Amygdala (tissue), 56 donors: ENCODE measurements at regions not wholly inside any gene's neighbourhood (a gene's known extent, or its start where the extent isn't known, plus 50 kb on each side); places are given as distances from the start of the nearest gene placed in this dataset.

Experiments used
- DNase-seq, 56 donors: peaks; one replicate each; lab custom pipeline; 2025; lab: John Stamatoyannopoulos, UW

DNA sequence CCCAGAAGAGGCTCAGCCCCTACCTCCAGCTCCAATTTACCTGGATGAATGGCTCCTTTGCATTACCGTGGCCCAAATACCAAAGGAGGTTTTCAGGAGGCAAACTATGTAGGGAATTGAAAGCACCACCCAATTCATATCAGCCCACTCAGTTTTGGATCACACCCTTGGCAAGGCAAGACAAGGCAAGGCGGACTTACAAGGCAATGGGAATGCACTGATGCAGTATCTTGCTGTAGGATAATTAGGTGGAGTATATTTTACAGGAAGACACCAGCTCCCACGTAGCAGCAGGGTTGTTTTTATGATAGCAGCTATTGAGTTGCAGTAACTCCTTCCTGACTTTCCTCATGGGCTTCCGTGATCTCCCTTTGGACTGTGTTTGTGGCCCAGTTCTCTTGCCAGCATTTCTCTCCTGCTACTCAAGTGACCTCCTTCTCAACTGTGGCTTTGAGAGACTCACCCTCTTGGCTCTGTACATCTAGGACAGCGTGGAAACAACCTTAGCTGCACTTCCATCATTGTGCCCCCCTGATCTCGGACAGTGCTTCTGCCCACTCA is 935.9 kb downstream of the EFNB2 start:
- no peak for DNase-seq

- DNase-seq, result no peak
Observed at GRCh38 chr13:105598529-105598928, 936.9 kb downstream of the EFNB2 start.

GRCh38 chr13:105597573-105597972 is 937.9 kb downstream of the EFNB2 start:
- DNase-seq, result no peak

- no peak for DNase-seq
Observed at GRCh38 chr13:105595471-105595870, 940.0 kb downstream of the EFNB2 start.

DNA sequence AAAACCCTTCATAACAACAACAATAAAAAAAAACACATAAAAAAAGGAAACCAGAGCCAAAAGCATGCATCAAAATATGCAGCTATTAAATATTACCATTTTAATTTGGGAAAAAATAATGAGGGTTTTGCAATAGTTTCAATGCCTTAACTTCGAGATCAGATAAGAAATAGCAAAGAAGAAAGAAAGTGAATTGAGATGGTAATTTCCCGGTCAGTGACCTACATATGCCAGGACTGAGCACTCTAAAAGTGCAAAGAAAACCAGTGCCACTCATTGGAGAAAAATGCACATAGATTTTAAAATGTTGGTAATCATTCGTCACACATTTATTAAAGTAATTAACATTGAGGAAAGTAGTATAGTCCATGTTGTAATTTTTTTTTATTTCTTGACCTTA is 944.2 kb downstream of the EFNB2 start:
- no peak for DNase-seq

GRCh38 chr13:105587786-105588185 is 947.7 kb downstream of the EFNB2 start:
- DNase-seq, result no peak

GRCh38 chr13:105579821-105580710 is 955.4 kb downstream of the EFNB2 start:
- DNase-seq, result no peak

- DNase-seq, result no peak
Observed at GRCh38 chr13:105573136-105573535, 962.3 kb downstream of the EFNB2 start.

DNA sequence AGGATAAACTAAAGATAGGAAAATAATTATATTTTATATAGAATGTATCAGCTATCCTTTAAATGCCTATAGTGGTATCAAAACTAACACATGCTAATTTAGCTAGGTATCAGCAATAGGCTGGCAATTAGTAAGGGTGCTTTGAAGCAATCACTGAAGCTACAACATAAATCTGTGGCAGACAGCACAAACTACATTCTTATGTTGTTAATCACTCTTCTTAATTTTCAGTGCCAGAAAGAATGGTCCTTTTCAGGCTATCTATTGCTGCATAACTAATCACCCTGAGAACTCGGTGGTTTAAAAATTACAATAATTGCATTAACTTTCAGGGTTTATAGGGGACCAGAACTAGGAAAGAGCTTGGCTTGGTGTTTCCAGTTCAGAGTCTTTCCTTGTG is 963.1 kb downstream of the EFNB2 start:
- DNase-seq, result no peak

DNA sequence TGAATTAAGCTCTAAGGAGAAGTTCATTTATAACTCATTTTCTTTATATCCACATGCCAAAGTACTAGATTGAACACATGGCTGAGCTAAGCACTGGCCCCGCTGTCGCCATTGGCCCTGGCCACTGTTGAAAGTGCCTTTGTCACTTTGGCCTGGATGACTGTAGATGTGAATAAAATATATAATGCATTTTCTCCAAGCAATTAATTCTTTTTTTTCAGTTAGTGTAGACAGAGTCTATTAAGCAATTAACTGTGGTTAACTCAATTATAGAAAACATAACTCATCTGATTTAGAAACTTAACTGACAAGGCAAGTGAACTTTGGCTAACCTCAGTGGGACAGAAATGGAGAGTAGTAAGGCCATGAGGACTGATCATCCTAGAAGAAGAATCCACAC is 965.6 kb downstream of the EFNB2 start:
- DNase-seq, result no peak

DNA sequence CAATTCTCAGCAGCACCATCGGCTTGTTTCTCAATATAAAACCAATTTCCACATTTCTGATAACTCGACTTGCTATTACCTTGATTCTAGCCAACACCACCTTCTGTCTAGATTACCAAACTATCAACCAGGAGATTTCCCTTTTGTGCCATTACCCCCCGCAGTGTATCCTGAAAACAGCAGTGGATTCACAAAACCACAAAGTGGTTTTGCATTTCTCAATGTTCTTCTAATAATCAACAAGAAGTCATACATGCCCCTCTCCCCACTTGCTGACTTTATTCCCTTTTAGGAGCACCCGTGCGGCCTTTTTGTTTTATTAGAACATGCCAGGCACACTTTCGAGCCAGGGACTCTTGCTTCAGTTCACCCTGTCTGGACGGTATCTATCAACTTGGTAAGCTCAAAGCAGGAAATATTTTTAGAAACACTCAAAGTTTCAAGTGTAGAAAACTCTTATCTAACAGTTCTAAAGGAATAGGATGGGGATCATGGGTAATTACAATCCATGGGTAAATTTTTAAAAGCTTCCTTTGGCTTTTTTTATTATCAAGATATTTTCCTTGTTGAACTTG is 967.4 kb downstream of the EFNB2 start:
- DNase-seq, result no peak

DNA sequence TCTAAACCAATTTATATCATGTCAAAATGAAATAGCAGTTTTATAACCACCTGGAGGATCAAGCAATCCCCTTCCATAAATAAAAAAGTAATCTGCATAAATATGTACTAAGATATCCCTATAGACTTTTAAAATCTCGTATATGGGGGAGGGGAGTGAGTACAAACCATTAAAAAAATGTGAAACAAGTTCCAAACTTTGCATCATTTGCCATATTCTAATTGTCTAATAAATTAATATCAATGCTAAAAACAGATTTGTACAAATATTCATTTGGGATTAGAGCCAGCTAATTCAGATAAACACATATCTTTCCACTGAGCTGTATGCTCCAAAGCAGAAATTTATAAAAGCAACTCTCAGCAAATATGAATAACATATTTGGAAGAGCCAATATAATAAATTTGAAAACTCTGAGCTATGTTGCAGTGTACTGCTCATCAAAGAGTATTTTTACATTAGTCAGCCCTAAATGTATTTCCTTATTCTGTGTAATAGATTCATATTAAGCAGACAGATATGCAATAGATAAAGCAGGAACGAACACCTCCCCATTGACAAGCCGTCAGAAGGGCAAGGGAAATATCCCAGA is 970.2 kb downstream of the EFNB2 start:
- DNase-seq, result no peak

DNA sequence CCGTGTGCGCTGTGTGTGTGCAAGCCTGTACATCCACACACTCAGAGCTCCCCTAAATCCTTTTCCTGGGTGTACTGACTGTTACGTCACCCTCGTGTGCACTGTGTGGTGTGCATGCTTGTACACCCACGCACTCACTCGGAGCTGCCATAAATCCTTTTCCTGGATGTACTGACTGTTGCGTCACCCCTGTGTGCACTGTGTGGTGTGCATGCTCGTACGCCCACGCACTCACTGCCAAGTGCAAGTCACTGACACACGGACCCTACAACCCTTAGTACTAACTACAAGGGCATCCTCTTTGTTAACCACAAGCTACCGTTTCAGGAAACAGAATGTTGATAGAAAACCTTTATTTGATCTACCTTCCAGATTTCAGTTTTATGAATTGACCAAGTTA is 983.4 kb downstream of the EFNB2 start:
- no peak for DNase-seq

GRCh38 chr13:105547851-105548250 is 987.6 kb downstream of the EFNB2 start:
- no peak for DNase-seq

- no peak for DNase-seq
Observed at GRCh38 chr13:105545811-105546210, 989.7 kb downstream of the EFNB2 start.

DNA sequence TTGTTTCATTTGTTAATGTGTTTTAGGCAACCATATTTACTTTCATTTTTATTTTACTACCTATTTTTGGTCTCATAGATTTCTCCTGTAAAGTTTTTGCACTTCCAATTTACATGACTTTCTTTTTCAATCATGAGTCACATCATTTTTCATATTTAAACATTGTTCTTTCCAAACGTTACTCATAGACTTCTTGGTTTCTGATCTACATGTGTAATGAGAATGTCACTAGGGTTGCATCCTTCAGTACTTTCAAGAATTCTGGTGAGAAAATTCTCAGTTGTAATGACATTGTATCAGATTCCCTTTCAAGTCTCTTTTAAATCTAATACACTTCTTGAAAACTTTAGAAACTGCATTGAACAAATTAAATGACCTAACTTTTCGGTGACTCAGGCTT is 991.7 kb downstream of the EFNB2 start:
- DNase-seq, result no peak

- DNase-seq, result no peak
Observed at GRCh38 chr13:105541565-105541964, 993.9 kb downstream of the EFNB2 start.

DNA sequence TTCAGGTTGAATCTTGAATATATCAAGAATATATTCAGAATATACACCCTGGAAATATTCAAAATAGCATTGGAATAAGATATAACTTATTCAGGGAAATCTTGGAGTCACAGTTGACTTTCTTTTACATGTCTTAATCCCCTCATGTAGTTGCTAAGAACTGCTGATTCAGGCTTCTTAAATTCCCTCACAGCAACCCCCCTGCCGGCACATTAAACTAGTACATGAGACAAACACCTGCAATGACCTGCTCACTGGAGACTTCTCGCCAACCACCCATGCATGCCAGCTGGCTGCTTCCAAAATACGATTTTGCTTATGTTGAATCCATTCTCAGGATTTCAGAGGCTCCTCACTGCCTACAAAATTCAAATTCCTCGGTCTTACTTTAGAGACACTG is 997.1 kb downstream of the EFNB2 start:
- DNase-seq, result no peak

GRCh38 chr13:105537113-105537512 is 998.3 kb downstream of the EFNB2 start:
- no peak for DNase-seq

- DNase-seq, result no peak
Observed at GRCh38 chr13:105530468-105530867, 1005.0 kb downstream of the EFNB2 start.

GRCh38 chr13:105527127-105527526 is 1008.3 kb downstream of the EFNB2 start:
- DNase-seq, result no peak

- DNase-seq, result no peak
Observed at GRCh38 chr13:105519771-105520170, 1015.7 kb downstream of the EFNB2 start.
